Breast epithelium (tissue), 4 donors: ENCODE measurements at regions not wholly inside any gene's neighbourhood (a gene's known extent, or its start where the extent isn't known, plus 50 kb on each side); places are given as distances from the start of the nearest gene placed in this dataset.

Source experiments
- DNase-seq, 2 donors: peaks; one replicate each; pipeline ENCODE4 v3.0.0-alpha.2; 2019; ENCODE audit warnings: low spot score in 2 of 2
- H3K27ac ChIP-seq, 2 donors: fragments of 200-600 bp; sonication (generic) in 1 of 2; one replicate each; pipeline ENCODE4 v1.5.1; 2016 to 2019; ENCODE audit warnings: mild to moderate bottlenecking in 1 of 2
- H3K27me3 ChIP-seq, 2 donors: fragments of 200-600 bp; sonication (generic) in 1 of 2; one replicate each; pipeline versions ENCODE4 v1.5.1 to v1.6.0; 2017 to 2019; ENCODE audit warnings: control low read depth in 1 of 2, mild to moderate bottlenecking in 1 of 2
- H3K36me3 ChIP-seq: fragments of 200-600 bp; one replicate; pipeline ENCODE4 v1.5.1; 2019
- H3K4me1 ChIP-seq, 2 donors: fragments of 200-600 bp; sonication (generic); one replicate each; pipeline ENCODE4 v1.5.1; 2016 to 2019; ENCODE audit warnings: control low read depth in 1 of 2
- H3K4me3 ChIP-seq, 3 donors: fragments of 200-600 bp; sonication (generic); 1 replicate in 2 of 3; 2 replicates in 1 of 3; pipeline ENCODE4 v1.5.1; 2016 to 2019; ENCODE audit warnings: mild to moderate bottlenecking in 3 of 3, moderate library complexity in 2 of 3
- H3K9me3 ChIP-seq, 2 donors: fragments of 200-600 bp; sonication (generic) in 1 of 2; one replicate each; pipeline ENCODE4 v1.5.1; 2016 to 2019; ENCODE audit warnings: control low read depth in 1 of 2
- POLR2A ChIP-seq: fragments of 450-650 bp; IDR thresholded peaks from one replicate; pipeline ENCODE4 v1.6.1; 2016; ENCODE audit warnings: antibody characterized with exemption, mild to moderate bottlenecking, moderate library complexity
- POLR2AphosphoS5 ChIP-seq, 3 donors: sonication (generic); formaldehyde crosslinking; IDR thresholded peaks; one replicate each; pipeline ENCODE4 v1.6.1; 2017; ENCODE audit warnings: antibody characterized with exemption in 3 of 3
- intact Hi-C: fragments of 100-400 bp; cut with DNase I; formaldehyde crosslinking; loops from one replicate; pipeline ENCODE4 v1.15.1; 2023; ENCODE audit warnings: low total_unique reads
- TF ChIP-seq, protein P1 (sequence below), 3 donors: fragments of 450-650 bp; IDR thresholded peaks; one replicate each; pipeline ENCODE4 v1.5.1; 2016 to 2017; ENCODE audit warnings: antibody characterized with exemption in 3 of 3, mild to moderate bottlenecking in 3 of 3, moderate library complexity in 3 of 3

DNA sequence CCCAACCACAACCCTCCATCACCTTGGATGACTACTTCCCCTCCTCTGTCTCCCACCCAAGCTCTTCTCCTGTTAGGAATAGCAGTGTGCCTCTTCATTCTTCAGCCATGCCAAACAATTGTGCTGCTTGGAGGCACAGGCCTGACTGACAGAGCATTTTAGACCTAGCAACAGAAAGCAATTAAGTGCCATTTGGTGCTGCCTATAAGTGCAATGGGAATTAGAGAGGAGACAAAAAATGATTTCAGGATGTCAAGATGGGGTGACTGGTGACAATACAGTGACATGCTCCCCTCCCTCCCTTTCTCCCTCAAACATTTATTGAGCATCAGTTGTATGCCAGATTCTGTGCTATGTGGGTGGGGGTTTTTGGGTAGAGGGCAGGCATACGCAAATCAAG lies 322.6 kb upstream of the MOCS1 start:
- TF ChIP-seq POLR2A (no peak), POLR2AphosphoS5 (IDR thresholded peaks at IDR 0.05) (no peak)
- TF ChIP-seq, protein P1, sequence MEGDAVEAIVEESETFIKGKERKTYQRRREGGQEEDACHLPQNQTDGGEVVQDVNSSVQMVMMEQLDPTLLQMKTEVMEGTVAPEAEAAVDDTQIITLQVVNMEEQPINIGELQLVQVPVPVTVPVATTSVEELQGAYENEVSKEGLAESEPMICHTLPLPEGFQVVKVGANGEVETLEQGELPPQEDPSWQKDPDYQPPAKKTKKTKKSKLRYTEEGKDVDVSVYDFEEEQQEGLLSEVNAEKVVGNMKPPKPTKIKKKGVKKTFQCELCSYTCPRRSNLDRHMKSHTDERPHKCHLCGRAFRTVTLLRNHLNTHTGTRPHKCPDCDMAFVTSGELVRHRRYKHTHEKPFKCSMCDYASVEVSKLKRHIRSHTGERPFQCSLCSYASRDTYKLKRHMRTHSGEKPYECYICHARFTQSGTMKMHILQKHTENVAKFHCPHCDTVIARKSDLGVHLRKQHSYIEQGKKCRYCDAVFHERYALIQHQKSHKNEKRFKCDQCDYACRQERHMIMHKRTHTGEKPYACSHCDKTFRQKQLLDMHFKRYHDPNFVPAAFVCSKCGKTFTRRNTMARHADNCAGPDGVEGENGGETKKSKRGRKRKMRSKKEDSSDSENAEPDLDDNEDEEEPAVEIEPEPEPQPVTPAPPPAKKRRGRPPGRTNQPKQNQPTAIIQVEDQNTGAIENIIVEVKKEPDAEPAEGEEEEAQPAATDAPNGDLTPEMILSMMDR (IDR thresholded peaks at IDR 0.05) = no peak
- H3K9me3 ChIP-seq = no peaks in the 10 kb centered on the region
- no peak overlapping the region for H3K27ac ChIP-seq
- intact Hi-C loops = no loop called here
- no peaks in the 10 kb centered on the region for H3K4me1 ChIP-seq
- no peak overlapping the region for H3K4me3 ChIP-seq
- H3K27me3 ChIP-seq = no peaks in the 10 kb centered on the region
- no peak for DNase-seq
- H3K36me3 ChIP-seq = no peaks in the 10 kb centered on the region

DNA sequence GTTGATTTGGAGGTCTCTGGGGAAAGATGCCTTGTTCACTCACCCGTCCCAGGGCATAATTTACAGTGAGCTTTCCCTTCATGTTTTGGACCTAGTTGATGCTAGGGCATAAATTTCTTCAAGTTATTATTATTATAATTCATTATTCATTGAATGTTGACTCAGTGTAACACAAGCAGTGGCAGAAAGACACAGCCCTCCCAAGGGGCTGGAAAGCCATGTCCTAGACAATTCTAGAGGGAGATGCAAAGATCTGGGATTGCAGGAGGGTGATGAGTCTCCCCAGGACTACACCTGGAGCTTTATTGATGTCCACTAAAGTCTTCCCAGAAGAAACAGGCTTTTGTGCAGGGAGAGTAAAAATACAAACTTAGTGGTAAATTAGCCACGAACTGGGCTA lies 322.0 kb upstream of the MOCS1 start:
- Histone ChIP-seq H3K36me3 (no peaks in the 10 kb centered on the region), H3K4me3 (no peak overlapping the region), H3K27me3 (no peaks in the 10 kb centered on the region), H3K4me1 (no peaks in the 10 kb centered on the region), H3K27ac (no peak overlapping the region), H3K9me3 (no peaks in the 10 kb centered on the region)
- no peak for DNase-seq
- intact Hi-C loops = no loop called here
- no peak for TF ChIP-seq POLR2AphosphoS5 (IDR thresholded peaks at IDR 0.05)
- TF ChIP-seq, protein P1 (IDR thresholded peaks at IDR 0.05) = no peak

DNA sequence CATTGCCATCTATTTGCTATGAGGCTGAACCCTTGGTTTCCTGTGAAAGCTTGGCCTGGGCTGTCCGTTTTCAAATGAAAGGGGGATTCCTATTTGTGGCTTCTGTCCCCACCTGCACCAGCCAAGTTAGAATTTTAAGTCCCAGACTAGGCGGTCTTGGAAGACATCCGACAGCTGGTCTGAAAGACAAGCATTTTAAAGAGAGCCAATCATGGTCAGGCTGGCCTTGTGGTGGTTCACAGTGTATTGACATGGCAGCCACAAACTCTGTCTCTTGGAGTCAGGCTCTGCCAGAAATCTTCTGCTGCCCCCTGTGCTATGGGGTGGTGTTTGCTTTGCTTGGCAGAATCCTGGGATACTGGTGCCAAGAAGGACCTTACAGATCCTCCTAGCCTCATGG lies 319.2 kb upstream of the MOCS1 start:
- no peak for DNase-seq
- Histone ChIP-seq H3K27me3 (no peaks in the 10 kb centered on the region), H3K4me1 (no peaks in the 10 kb centered on the region), H3K9me3 (no peaks in the 10 kb centered on the region), H3K27ac (no peak overlapping the region), H3K4me3 (no peak overlapping the region), H3K36me3 (no peaks in the 10 kb centered on the region)
- intact Hi-C loops = no loop called here
- TF ChIP-seq POLR2AphosphoS5 (IDR thresholded peaks at IDR 0.05) (no peak), POLR2A (no peak)
- TF ChIP-seq, protein P1 (IDR thresholded peaks at IDR 0.05) = no peak

DNA sequence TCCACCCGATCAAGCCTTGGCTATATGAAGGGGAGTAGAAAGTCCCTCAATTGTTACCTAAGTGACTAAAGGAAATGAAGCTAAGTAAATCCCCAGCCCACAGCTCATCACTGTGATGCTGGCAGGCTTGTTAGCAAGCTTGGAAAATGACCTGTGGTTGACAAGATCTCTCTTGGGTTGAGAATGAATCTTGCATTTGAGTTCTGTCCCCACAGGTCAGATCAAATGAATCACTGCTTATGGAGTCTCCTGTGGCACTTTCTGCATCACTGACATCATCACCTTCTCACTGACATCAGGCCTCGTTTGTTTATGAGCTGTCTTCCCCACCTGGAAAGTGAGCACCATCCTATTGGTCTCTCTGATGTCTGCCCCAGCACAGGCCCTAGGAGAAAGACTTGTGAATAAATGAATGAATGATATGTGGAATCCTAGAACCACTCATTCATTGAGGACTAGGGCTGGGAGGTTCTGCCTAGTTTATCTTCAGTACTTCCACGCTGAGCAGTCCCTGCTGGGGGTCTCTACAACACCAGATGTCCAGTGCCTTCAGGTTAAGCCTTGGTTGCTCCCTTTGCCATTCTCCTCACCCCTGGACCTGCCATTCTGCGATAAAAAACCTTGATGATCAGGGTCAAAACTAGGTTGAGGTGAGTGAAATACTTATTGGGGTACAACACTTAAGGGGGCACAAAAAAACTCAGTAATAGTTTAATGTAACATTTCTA lies 318.4 kb upstream of the MOCS1 start:
- no peak for DNase-seq
- TF ChIP-seq POLR2AphosphoS5 (IDR thresholded peaks at IDR 0.05) (no peak), POLR2A (no peak)
- TF ChIP-seq, protein P1 (IDR thresholded peaks at IDR 0.05) = no peak
- intact Hi-C loops = no loop called here

DNA sequence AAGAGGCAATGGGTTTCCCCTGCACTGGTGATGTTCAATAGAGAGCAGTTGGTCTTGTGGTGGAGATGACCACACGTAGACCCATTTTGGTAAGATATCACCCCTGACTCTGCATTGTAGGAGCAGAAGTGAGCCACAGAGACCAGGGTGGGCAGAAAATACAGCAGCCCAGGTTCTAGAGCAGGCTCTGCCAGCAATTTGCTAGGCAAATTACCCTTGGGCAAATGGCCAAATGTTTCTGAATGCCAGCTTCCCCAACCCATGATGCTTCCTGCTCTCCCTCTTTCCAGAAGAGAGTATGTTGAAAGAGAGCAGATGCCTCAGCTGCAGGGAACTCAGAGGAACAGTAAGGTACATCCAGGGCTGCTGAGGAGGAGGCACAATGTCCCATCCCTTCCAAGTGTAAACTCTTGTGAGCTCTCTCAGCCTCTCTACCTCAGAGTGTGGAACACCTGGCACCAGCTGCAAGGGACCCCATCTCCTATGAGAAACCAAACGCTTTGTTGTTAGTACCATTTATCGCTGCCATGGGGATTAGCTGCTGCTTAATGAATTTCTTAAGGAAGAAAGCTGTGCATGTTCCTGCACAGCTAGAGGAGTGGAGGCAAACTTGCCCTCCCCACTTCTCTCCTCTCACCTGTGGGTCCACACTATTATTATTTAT lies 317.5 kb upstream of the MOCS1 start:
- TF ChIP-seq, protein P1 (IDR thresholded peaks at IDR 0.05) = no peak
- TF ChIP-seq POLR2A (no peak), POLR2AphosphoS5 (IDR thresholded peaks at IDR 0.05) (no peak)
- H3K36me3 ChIP-seq = no peaks in the 10 kb centered on the region
- no peak for DNase-seq
- no peak overlapping the region for H3K4me3 ChIP-seq
- H3K4me1 ChIP-seq = no peaks in the 10 kb centered on the region
- intact Hi-C loops = no loop called here
- no peak overlapping the region for H3K27ac ChIP-seq
- no peaks in the 10 kb centered on the region for H3K27me3 ChIP-seq
- H3K9me3 ChIP-seq = no peaks in the 10 kb centered on the region

More for the DNA sequence above, 318.4 kb upstream of the MOCS1 start:
- Histone ChIP-seq H3K36me3 (no peaks in the 10 kb centered on the region), H3K27ac (no peak overlapping the region), H3K4me1 (no peaks in the 10 kb centered on the region), H3K9me3 (no peaks in the 10 kb centered on the region), H3K4me3 (no peak overlapping the region), H3K27me3 (no peaks in the 10 kb centered on the region)
